Natural killer cell (primary cell): ENCODE measurements at regions not wholly inside any gene's neighbourhood (a gene's known extent, or its start where the extent isn't known, plus 50 kb on each side); places are given as distances from the start of the nearest gene placed in this dataset.

ENCODE experiments used
- ATAC-seq, 3 donors: fragments of 150-1000 bp in 2 of 3; fragments of 200-7000 bp in 1 of 3; cut with Tn5 transposase; 1 replicate in 1 of 3; 2 replicates in 2 of 3; pipeline ENCODE4 v1.10.0; 2021; ENCODE audit warnings: mild to moderate bottlenecking in 2 of 3, moderate library complexity in 2 of 3
- DNase-seq, 2 donors: peaks; one replicate each; pipeline versions ENCODE4 v3.0.0 to v3.0.0-alpha.2; 2013 to 2021; ENCODE audit warnings: mixed read lengths in 1 of 2
- H3K27ac ChIP-seq: one replicate; pipeline ENCODE4 v1.5.1; 2013; ENCODE audit warnings: mild to moderate bottlenecking, low read length
- H3K27me3 ChIP-seq: one replicate; pipeline ENCODE4 v1.6.1; 2013; ENCODE audit warnings: low read length; ENCODE audit not compliant: control insufficient read depth, insufficient read depth
- H3K36me3 ChIP-seq: one replicate; pipeline ENCODE4 v1.6.1; 2013; ENCODE audit warnings: low read length; ENCODE audit not compliant: control insufficient read depth, insufficient read depth
- H3K4me1 ChIP-seq: one replicate; pipeline ENCODE4 v1.6.1; 2013; ENCODE audit warnings: low read length; ENCODE audit not compliant: control insufficient read depth, insufficient read depth
- H3K4me3 ChIP-seq: one replicate; pipeline ENCODE4 v1.5.1; 2013; ENCODE audit warnings: low read length
- H3K9me3 ChIP-seq: one replicate; pipeline ENCODE4 v1.6.1; 2013; ENCODE audit warnings: low read length; ENCODE audit not compliant: control insufficient read depth, insufficient read depth
- H3K27ac Mint-ChIP-seq, 2 donors: one replicate each; pipeline ENCODE4 v1.8.0; 2022; ENCODE audit warnings: mild to moderate bottlenecking in 2 of 2, mixed read lengths in 2 of 2, moderate library complexity in 1 of 2
- H3K27me3 Mint-ChIP-seq, 2 donors: one replicate each; pipeline ENCODE4 v1.8.0; 2022; ENCODE audit warnings: low read depth in 2 of 2, mixed read lengths in 2 of 2
- H3K36me3 Mint-ChIP-seq: one replicate; pipeline ENCODE4 v1.8.0; 2022; ENCODE audit warnings: mixed read lengths
- H3K4me1 Mint-ChIP-seq, 2 donors: one replicate each; pipeline ENCODE4 v1.8.0; 2022; ENCODE audit warnings: mixed read lengths in 2 of 2
- H3K4me3 Mint-ChIP-seq: one replicate; pipeline ENCODE4 v1.8.0; 2022; ENCODE audit warnings: mild to moderate bottlenecking, moderate library complexity, mixed read lengths
- H3K9me3 Mint-ChIP-seq, 2 donors: one replicate each; pipeline ENCODE4 v1.8.0; 2022; ENCODE audit warnings: mixed read lengths in 2 of 2
- CTCF ChIP-seq: fragments of 200-600 bp; IDR thresholded peaks from one replicate; pipeline ENCODE4 v1.8.0; 2022; ENCODE audit warnings: antibody characterized with exemption
- WGBS: methylation state at CpG from one replicate; pipeline ENCODE4 v1.1.7; 2013; ENCODE audit warnings: missing lambda C conversion rate; ENCODE audit not compliant: insufficient coverage; 5-methylcytosine and 5-hydroxymethylcytosine counted together
- intact Hi-C: fragments of 100-400 bp; cut with micrococcal nuclease; formaldehyde crosslinking; loops from one replicate; pipeline ENCODE4 v1.14.2; 2022

GRCh38 chr2:147242445-147242844, 602.4 kb upstream of the ACVR2A start:
- Histone ChIP-seq H3K27me3 (no peaks in the 10 kb centered on the region), H3K36me3 (no peaks in the 10 kb centered on the region), H3K9me3 (no peaks in the 10 kb centered on the region), H3K4me1 (no peaks in the 10 kb centered on the region), H3K4me3 (no peak overlapping the region), H3K27ac (no peak overlapping the region)
- Mint-ChIP-seq H3K27ac (no peak overlapping the region), H3K4me1 (no peaks in the 10 kb centered on the region), H3K9me3 (no peaks in the 10 kb centered on the region), H3K4me3 (no peak overlapping the region), H3K27me3 (peaks cover 5 to 24% of the 10 kb centered on the region in 2 donors), H3K36me3 (no peaks in the 10 kb centered on the region)
- DNase-seq (no peak), ATAC-seq (no peak)
- intact Hi-C loops: no loop called here
- TF ChIP-seq CTCF: no peak

DNA sequence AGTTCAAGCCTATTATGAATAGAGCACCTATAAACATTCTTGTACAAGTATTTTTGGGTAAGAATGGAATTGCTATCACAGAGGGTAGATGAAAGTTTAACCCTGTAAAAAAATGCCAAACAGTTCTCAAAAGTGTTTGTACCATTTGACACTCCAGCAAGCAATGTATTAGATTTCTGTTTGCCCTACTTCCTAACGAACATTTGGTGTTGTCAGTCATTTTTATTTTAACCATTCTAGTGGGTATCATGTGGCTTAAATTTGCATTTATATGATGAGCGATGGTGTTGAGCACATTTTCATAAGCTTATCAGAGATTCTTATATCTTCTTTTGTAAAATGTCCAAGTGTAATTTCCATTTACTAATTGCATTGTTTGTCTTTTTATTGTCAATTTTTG, 608.2 kb upstream of the ACVR2A start:
- no CpG with 5 or more reads among the region's 2 CpGs for WGBS
- Mint-ChIP-seq H3K36me3 (no peaks in the 10 kb centered on the region), H3K9me3 (no peaks in the 10 kb centered on the region), H3K27ac (no peak overlapping the region), H3K27me3 (peaks cover 3 to 21% of the 10 kb centered on the region in 2 donors), H3K4me3 (no peak overlapping the region), H3K4me1 (no peaks in the 10 kb centered on the region)
- no peak for TF ChIP-seq CTCF
- ATAC-seq: no peak
- intact Hi-C loops: no loop called here
- no peak for DNase-seq
- H3K4me3 ChIP-seq: no peak overlapping the region
- no peaks in the 10 kb centered on the region for H3K4me1 ChIP-seq
- no peaks in the 10 kb centered on the region for H3K27me3 ChIP-seq
- no peaks in the 10 kb centered on the region for H3K36me3 ChIP-seq
- no peaks in the 10 kb centered on the region for H3K9me3 ChIP-seq
- H3K27ac ChIP-seq: no peak overlapping the region

GRCh38 chr2:147232225-147232669, 612.6 kb upstream of the ACVR2A start:
- 93% methylated on average over 3 of the region's 3 CpGs for WGBS
- Mint-ChIP-seq H3K27me3 (peaks cover 0 to 7% of the 10 kb centered on the region in 2 donors), H3K36me3 (no peaks in the 10 kb centered on the region), H3K9me3 (peaks cover 0 to 2% of the 10 kb centered on the region in 2 donors), H3K27ac (no peak overlapping the region), H3K4me1 (no peaks in the 10 kb centered on the region), H3K4me3 (no peak overlapping the region)
- no peak for TF ChIP-seq CTCF
- ATAC-seq (no peak), DNase-seq (no peak)
- Histone ChIP-seq H3K36me3 (no peaks in the 10 kb centered on the region), H3K4me1 (no peaks in the 10 kb centered on the region), H3K9me3 (no peaks in the 10 kb centered on the region), H3K4me3 (no peak overlapping the region), H3K27me3 (no peaks in the 10 kb centered on the region), H3K27ac (no peak overlapping the region)
- intact Hi-C loops: no loop called here

GRCh38 chr2:147231607-147232006, 613.2 kb upstream of the ACVR2A start:
- no peak overlapping the region for H3K27ac ChIP-seq
- H3K4me3 Mint-ChIP-seq: no peak overlapping the region
- H3K9me3 Mint-ChIP-seq: peaks cover 0 to 2% of the 10 kb centered on the region in 2 donors
- DNase-seq: no peak
- H3K4me3 ChIP-seq: no peak overlapping the region
- H3K27me3 ChIP-seq: no peaks in the 10 kb centered on the region
- 76% methylated on average over 2 of the region's 2 CpGs for WGBS
- H3K4me1 ChIP-seq: no peaks in the 10 kb centered on the region
- H3K27ac Mint-ChIP-seq: no peak overlapping the region
- H3K9me3 ChIP-seq: no peaks in the 10 kb centered on the region
- H3K4me1 Mint-ChIP-seq: no peaks in the 10 kb centered on the region
- intact Hi-C loops: no loop called here
- H3K27me3 Mint-ChIP-seq: peaks cover 0 to under 1% of the 10 kb centered on the region in 2 donors
- ATAC-seq: no peak
- TF ChIP-seq CTCF: no peak
- H3K36me3 ChIP-seq: no peaks in the 10 kb centered on the region
- no peaks in the 10 kb centered on the region for H3K36me3 Mint-ChIP-seq
